ENCODE measurements at regions not wholly inside any gene's neighbourhood (a gene's known extent, or its start where the extent isn't known, plus 50 kb on each side); places are given as distances from the start of the nearest gene placed in this dataset.

GRCh38 chr3:162022911-162023310, 526.3 kb downstream of the OTOL1 start:
- TF ChIP-seq CTCF (conservative IDR thresholded peaks at IDR 0.05; ENCODE audit: low read length): no peak
- no peak for TF ChIP-seq EZH2phosphoT487 (IDR thresholded peaks at IDR 0.05; ENCODE audit: borderline replicate concordance)

All from Loucy (cell line).